KMS-11 (cell line): ENCODE measurements at regions not wholly inside any gene's neighbourhood (a gene's known extent, or its start where the extent isn't known, plus 50 kb on each side); places are given as distances from the start of the nearest gene placed in this dataset.

Experiments used
- H2AFZ ChIP-seq: fragments of 200-600 bp; sonication (generic); 2 replicates; pipeline ENCODE4 v1.6.1; 2016; ENCODE audit warnings: antibody characterized with exemption, mixed run types, low read depth
- H3K27ac ChIP-seq: fragments of 200-600 bp; sonication (generic); 2 replicates; pipeline ENCODE4 v1.6.1; 2016; ENCODE audit warnings: mild to moderate bottlenecking, mixed run types
- H3K27me3 ChIP-seq: fragments of 200-600 bp; sonication (generic); 2 replicates; pipeline ENCODE4 v1.6.1; 2017; ENCODE audit warnings: mild to moderate bottlenecking, low read depth, mixed run types, moderate library complexity; ENCODE audit not compliant: insufficient read depth
- H3K36me3 ChIP-seq: fragments of 200-600 bp; sonication (generic); 2 replicates; pipeline ENCODE4 v1.6.1; 2017; ENCODE audit warnings: mild to moderate bottlenecking, mixed run types; ENCODE audit not compliant: insufficient read depth
- H3K4me1 ChIP-seq: fragments of 200-600 bp; sonication (generic); 2 replicates; pipeline ENCODE4 v1.6.1; 2016; ENCODE audit warnings: mild to moderate bottlenecking, low read depth, mixed run types; ENCODE audit not compliant: poor library complexity, severe bottlenecking
- H3K4me2 ChIP-seq: fragments of 200-600 bp; sonication (generic); 2 replicates; pipeline ENCODE4 v1.7.0; 2016; ENCODE audit warnings: mild to moderate bottlenecking, mixed run types
- H3K4me3 ChIP-seq: fragments of 200-600 bp; sonication (generic); IDR thresholded peaks from 2 replicates; pipeline ENCODE4 v1.6.1; 2017; ENCODE audit warnings: low read depth, low read length, mixed read lengths; ENCODE audit not compliant: insufficient read depth
- H3K79me2 ChIP-seq: fragments of 200-600 bp; sonication (generic); 2 replicates; pipeline ENCODE4 v1.6.1; 2016; ENCODE audit warnings: low read depth, mixed run types; ENCODE audit not compliant: insufficient read depth
- H3K9ac ChIP-seq: fragments of 200-600 bp; sonication (generic); 2 replicates; pipeline ENCODE4 v1.6.1; 2016; ENCODE audit warnings: mild to moderate bottlenecking, mixed run types
- H4K20me1 ChIP-seq: fragments of 200-600 bp; sonication (generic); 2 replicates; pipeline ENCODE4 v1.6.1; 2016; ENCODE audit warnings: mild to moderate bottlenecking, mixed run types; ENCODE audit not compliant: insufficient read depth
- CTCF ChIP-seq: fragments of 200-600 bp; sonication (generic); conservative IDR thresholded peaks from 2 replicates; pipeline ENCODE4 v1.6.1; 2017; ENCODE audit warnings: low read depth, mild to moderate bottlenecking, antibody characterized with exemption, low read length, moderate library complexity, mixed read lengths

- peaks cover 21% of the 10 kb centered on the region for H3K4me1 ChIP-seq
- H3K79me2 ChIP-seq, result no peaks in the 10 kb centered on the region
- H2AFZ ChIP-seq, result no peak overlapping the region
- no peaks in the 10 kb centered on the region for H4K20me1 ChIP-seq
- H3K9ac ChIP-seq, result no peak overlapping the region
- no peaks in the 10 kb centered on the region for H3K36me3 ChIP-seq
- H3K27ac ChIP-seq, result no peak overlapping the region
- H3K4me2 ChIP-seq, result no peak overlapping the region
- H3K27me3 ChIP-seq, result no peaks in the 10 kb centered on the region
- no peak for TF ChIP-seq CTCF
- no peak overlapping the region for H3K4me3 ChIP-seq
Measured at GRCh38 chr15:47644722-47645121, 72.6 kb upstream of the SEMA6D start.

GRCh38 chr15:47650564-47650963 lies 66.7 kb upstream of the SEMA6D start:
- H3K27me3 ChIP-seq, result no peaks in the 10 kb centered on the region
- H3K4me1 ChIP-seq, result peaks cover 20% of the 10 kb centered on the region
- no peaks in the 10 kb centered on the region for H3K79me2 ChIP-seq
- H3K9ac ChIP-seq, result no peak overlapping the region
- no peaks in the 10 kb centered on the region for H4K20me1 ChIP-seq
- no peak overlapping the region for H3K27ac ChIP-seq
- H2AFZ ChIP-seq, result no peak overlapping the region
- H3K36me3 ChIP-seq, result no peaks in the 10 kb centered on the region
- no peak for TF ChIP-seq CTCF
- no peak overlapping the region for H3K4me3 ChIP-seq
- H3K4me2 ChIP-seq, result no peak overlapping the region

GRCh38 chr15:47652328-47652727 lies 65.0 kb upstream of the SEMA6D start:
- H3K27ac ChIP-seq, result no peak overlapping the region
- no peaks in the 10 kb centered on the region for H4K20me1 ChIP-seq
- no peak overlapping the region for H3K9ac ChIP-seq
- H3K36me3 ChIP-seq, result no peaks in the 10 kb centered on the region
- H3K4me2 ChIP-seq, result no peak overlapping the region
- H3K4me3 ChIP-seq, result no peak overlapping the region
- no peak for TF ChIP-seq CTCF
- no peak overlapping the region for H2AFZ ChIP-seq
- no peaks in the 10 kb centered on the region for H3K27me3 ChIP-seq
- H3K79me2 ChIP-seq, result no peaks in the 10 kb centered on the region
- peaks cover 4% of the 10 kb centered on the region for H3K4me1 ChIP-seq

- no peaks in the 10 kb centered on the region for H4K20me1 ChIP-seq
- no peak overlapping the region for H3K27ac ChIP-seq
- no peaks in the 10 kb centered on the region for H3K36me3 ChIP-seq
- no peak for TF ChIP-seq CTCF
- no peak overlapping the region for H3K4me2 ChIP-seq
- H2AFZ ChIP-seq, result no peak overlapping the region
- no peaks in the 10 kb centered on the region for H3K27me3 ChIP-seq
- no peak overlapping the region for H3K9ac ChIP-seq
- no peaks in the 10 kb centered on the region for H3K79me2 ChIP-seq
- H3K4me1 ChIP-seq, result no peaks in the 10 kb centered on the region
- no peak overlapping the region for H3K4me3 ChIP-seq
Measured at GRCh38 chr15:47652844-47653243, 64.5 kb upstream of the SEMA6D start.

GRCh38 chr15:47661661-47662180 lies 55.6 kb upstream of the SEMA6D start:
- H3K27ac ChIP-seq, result no peak overlapping the region
- no peaks in the 10 kb centered on the region for H3K79me2 ChIP-seq
- H3K4me1 ChIP-seq, result no peaks in the 10 kb centered on the region
- H3K9ac ChIP-seq, result no peak overlapping the region
- no peak overlapping the region for H3K4me2 ChIP-seq
- H3K36me3 ChIP-seq, result no peaks in the 10 kb centered on the region
- no peaks in the 10 kb centered on the region for H4K20me1 ChIP-seq
- H3K4me3 ChIP-seq, result no peak overlapping the region
- TF ChIP-seq CTCF, result no peak
- H3K27me3 ChIP-seq, result no peaks in the 10 kb centered on the region
- no peak overlapping the region for H2AFZ ChIP-seq
